GM19324 (cell line): ENCODE measurements at regions not wholly inside any gene's neighbourhood (a gene's known extent, or its start where the extent isn't known, plus 50 kb on each side); places are given as distances from the start of the nearest gene placed in this dataset.
"Not testable (repeated sequence)": the region's sequence is repeated elsewhere in the genome, so short reads cannot be mapped to it uniquely, and the experiment has no call there.

Experiments used
- ATAC-seq: cut with Tn5 transposase; IDR thresholded peaks from one replicate; pipeline ENCODE4 v1.9.1; 2021; ENCODE audit warnings: mild to moderate bottlenecking, moderate library complexity; ENCODE audit not compliant: unreplicated experiment, low FRiP score

DNA sequence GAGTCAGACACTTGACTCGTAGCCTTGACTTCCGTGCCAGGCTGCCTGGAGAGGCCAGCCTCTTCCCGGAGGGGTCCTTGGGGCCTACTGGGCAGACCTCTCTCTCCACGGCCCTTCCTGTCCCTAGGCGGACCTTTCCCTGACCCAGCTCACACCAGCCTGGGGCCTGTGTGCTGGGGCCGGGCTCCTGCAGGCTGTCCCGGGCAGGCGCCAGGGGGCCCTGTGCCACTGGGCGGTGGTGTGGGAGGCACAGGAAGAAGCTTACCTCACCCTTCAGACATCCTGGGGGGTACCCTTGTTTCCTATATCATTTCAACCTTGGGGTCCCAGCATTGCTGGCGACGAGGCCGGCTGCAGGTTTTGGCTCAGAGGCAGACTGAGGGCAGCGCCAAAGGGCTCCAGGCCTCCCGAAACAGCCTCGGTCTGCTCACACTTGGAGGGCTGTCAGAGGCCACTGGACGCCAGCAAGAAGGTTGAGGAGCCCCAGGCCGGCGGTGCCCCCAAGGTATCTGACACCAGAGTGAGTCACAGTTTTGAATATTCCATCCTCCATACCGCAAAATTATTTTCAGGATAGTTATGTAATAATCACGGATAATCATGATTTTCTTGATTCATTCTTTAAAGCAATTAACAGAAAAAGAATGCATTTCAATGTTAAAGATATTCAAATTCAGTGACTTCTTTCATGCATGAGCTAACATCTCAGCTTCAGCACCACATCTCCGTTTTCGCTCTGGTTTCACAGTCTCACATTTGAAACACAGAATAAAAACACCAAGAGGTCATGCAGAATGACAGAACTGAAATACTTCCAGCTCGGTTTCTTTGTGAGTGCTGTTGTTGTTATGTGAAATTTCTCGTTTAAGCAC lies 3967.6 kb upstream of the TPTE start:
- not testable (repeated sequence) for ATAC-seq

DNA sequence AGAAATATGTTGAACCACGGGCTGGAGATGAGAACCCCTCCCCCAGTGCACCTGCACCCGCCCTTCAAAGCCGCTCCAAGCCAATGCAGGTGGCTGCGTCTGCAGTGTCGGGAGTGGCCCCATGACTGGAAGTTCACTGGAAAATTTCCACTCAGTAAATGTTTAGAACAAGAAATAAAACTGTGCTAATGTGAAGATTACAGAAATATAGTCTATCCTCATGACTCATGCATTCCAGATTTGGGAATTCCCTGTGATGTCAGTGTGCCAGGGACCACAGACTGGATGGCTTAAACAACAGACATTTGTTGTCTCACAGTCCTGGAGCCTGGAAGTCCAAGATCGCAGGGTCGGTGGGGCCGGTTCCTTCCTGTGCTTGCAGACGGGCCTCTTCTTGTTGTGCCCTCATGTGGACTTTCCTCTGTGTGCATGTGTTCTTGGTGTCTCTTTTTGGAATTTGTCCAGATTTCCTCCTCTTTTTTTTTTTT lies 3967.0 kb upstream of the TPTE start:
- ATAC-seq, result not testable (repeated sequence)

DNA sequence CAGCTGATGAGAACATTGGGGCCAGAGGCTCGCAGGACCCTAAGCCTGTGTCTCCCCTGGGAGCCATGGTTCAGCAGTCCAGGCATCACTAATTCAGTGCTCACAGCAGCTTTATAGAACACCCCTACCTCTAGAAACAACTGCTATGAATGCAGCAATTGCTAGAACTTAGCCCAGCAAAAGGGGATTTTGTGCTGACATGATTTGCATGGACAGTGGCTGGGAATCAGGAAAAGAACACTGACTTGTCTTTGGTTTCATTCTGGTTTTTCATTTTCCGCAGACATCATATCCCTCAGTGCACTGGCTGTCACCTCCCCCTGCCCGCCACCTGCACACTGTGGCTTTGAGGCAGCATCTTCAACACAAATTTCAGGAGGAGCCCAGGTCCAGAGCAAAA lies 3964.9 kb upstream of the TPTE start:
- ATAC-seq, result not testable (repeated sequence)

DNA sequence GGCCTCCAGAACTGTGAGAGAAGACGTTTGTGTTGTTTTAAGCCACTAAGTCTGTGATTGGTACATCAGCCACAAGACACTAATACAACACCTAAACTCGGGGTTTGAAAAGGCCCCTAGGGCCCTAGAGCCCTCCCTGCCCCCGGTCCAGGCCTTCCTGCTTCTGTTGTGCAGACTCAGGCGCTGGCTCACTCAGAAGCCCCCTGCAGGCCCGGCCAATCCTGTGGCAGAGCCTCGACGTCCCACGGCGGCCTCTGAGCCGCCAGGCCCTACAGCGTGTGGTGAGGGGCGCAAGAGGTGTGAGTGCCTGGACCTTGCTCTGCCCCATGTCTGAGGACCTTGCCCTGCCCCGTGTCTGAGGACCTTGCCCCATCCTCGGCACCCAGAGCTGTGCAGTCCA lies 3964.0 kb upstream of the TPTE start:
- not testable (repeated sequence) for ATAC-seq

DNA sequence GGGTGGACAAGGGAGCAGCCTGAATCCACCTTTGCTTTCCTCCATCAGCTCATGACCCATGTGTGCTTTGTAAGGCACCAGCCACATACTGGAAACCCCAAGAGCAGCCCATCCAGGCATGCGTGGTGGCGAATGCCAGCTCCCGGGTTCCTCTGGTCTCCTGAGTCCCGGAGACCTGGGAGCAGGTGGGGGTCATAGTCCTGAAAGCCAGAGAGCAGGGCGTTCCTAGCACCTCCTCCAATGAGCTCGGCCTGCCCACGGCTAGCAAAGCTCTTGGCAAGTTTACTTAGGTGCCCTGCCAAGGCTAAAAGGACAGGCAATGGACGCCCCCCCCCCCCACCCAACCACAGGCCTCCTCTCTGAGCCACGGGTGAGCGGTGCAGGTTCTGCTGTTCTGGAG lies 3960.2 kb upstream of the TPTE start:
- not testable (repeated sequence) for ATAC-seq

DNA sequence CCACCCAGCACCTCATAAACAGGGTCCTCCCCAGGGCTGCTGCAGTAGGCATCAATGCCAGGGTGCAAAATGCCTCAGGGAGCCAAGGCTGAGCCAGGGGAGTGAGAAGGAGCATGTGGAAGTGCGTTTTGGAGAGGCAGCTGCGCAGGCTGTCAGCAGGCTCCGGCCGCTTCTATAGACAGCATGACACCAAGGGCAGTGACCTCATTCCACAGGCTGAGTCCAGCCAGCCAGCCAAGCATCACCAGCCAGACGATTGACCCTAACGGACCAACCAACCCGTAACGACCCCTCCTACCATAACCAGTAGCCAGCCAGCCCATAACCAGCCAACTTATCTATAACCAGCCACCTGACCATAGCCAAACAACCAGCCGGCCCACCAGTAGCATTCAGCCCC lies 3959.8 kb upstream of the TPTE start:
- ATAC-seq, result not testable (repeated sequence)

DNA sequence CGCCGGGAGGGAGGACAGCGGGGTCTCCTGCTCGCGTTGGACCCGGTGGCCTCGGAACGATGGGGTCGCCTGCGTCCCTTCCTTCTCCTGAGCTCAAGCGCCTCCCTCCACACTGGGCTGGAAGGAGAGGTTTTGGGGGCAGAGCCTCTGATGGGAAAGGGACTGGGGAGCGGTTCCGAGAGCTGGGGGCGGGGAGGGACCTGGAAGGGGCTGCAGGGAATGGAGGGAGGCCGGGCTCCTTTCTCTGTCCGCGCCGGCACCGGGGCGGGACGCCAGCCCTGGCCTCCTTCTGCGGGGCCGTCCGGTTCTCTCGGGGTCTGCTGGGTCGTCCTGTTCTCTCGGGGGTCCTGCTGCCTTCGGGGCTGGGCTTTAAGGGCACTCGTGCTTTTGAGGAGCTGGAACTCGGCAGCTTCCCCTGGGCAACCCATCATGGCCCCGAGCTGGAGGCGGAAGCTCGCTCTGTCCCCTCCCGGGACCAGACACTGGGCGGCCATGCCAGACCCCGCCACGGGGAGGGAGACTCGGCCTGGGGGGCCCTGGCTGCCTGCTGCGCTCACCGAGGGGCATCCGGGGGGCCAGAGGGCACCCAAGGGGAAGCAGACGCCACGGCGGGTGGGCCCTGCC lies 3956.7 kb upstream of the TPTE start:
- not testable (repeated sequence) for ATAC-seq

DNA sequence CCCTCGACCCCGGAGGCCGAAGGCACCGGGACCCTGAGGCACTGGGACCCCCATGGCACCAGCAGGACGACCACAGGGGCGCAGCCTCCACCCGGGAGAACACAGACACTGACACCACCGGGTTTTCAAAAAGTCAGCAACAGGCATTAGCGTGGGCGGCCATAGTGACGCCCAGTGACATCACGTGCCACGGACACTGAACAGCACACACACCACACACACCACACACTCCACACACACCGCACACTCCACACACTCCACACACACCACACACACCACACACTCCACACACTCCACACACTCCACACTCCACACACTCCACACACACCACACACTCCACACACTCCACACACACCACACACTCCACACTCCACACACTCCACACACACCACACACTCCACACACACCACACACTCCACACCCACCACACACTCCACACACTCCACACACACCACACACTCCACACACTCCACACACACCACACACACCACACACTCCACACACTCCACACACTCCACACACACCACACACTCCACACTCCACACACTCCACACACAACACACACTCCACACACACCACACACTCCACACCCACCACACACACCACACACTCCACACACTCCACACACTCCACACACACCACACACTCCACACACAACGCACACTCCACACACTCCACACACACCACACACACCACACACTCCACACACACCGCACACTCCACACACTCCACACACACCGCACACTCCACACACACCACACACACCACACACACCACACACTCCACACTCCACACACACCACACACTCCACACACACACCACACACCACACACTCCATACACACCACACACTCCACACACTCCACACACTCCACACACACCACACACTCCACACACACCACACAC lies 3955.9 kb upstream of the TPTE start:
- not testable (repeated sequence) for ATAC-seq

DNA sequence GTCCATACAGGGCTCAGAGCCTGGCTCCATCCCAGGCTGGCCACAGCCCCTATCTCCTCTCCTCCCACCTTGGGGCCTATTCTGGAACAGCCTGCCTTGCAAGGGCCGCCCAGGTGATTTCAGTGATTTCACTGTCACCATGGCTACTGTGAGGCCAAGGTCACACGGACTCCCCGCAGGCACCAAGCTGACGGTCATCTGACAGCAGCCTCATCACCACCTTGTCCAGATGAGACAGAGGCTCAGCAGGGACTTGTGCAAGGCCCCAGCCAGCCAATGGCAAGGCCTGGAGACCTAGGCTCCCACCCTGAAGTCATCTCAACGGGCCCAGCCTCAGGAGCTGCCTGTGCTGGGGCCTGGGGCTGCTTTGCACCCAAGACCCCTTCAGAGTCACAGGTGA lies 3953.8 kb upstream of the TPTE start:
- not testable (repeated sequence) for ATAC-seq

DNA sequence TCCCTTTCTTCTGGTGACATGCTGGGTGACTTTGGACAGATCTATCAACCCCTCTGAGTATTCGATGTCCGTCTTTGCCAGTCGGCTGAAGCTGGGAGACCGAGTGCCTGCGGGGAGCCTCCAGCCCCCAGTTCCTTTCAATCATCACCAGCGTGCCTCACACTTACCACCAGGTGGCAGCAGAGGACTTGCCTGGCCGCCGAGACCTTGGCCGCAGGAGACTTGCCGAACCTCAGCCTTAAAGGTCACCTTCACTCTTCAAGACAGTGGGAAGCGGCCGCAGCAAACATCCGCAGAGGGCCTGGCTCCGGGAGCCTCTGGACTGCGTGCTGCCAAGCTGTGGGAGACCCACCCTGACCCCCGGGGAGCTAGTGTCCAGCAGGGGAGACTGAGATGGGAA lies 3952.2 kb upstream of the TPTE start:
- peak; percentile 60 for ATAC-seq

DNA sequence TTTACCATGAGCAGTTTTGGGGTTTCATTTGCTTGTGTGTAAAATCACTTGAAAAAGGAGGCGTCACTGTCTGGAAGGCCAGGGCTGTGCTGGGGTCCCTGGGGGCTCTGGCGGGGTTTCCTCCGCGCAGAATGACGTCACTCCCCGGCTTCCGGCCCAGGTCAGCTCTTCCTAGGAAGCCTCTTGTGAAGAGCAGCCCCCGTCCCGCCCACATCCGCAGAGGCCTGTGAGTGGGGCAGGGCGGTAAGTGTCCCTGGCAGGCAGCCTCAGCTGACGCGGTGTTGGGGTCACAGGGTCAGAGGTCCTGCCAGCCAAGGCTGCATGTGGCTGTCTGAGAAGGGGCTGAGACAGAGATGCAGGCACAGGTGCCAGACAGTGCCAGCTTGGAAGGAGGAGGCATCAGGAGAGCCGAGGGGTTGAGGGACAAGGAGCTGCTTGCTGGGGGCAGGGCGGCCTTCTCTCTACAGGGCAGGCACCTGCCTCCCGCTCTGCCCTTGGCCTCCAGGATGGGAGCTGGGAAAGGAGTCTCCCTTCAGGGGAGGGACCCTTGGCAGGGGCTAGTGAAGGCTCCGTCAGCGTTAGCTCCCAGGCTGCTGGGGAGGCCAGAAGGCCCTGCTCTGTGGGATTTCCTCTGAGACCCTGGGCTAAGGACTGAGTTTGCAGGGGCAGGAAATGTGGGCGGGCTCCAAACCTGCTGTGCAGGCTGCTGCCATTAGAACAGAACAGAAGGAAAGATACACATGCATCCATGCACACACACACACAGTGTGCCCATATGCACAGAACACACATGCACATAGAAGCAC lies 3951.6 kb upstream of the TPTE start:
- ATAC-seq, result peak; percentile 74

DNA sequence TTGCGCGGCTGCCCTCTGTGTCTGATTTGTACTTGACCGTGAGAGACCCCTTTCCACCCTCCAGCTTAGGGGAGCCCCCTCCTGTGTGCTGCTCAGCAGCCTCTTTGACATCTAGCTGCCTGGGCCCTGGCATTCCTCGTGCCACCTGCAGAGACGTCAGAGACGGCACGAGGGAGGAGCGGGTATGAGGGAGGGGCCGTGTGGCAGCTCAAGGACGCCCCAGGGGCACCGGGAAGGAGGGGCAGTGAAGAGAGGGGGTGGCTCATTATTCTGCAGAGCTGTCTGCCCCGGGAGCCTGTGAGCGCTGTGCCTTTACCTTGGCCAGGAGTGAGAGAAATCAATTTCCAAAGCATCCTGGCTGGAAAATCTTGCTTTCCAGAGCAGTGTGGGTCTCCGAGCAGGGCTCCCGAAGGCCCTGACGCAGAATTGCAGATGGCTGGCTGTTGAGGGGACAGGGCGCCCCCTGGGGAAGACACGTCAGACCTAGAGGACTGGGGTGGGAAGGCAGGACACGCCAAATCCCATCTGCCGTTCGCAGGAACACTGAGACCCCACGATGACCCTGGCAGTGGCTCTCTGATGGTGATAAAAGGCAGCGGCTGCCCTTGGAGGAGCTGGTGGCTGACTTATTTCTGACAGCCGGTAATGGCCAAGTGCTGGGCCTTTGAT lies 3950.5 kb upstream of the TPTE start:
- ATAC-seq, result not testable (repeated sequence)

DNA sequence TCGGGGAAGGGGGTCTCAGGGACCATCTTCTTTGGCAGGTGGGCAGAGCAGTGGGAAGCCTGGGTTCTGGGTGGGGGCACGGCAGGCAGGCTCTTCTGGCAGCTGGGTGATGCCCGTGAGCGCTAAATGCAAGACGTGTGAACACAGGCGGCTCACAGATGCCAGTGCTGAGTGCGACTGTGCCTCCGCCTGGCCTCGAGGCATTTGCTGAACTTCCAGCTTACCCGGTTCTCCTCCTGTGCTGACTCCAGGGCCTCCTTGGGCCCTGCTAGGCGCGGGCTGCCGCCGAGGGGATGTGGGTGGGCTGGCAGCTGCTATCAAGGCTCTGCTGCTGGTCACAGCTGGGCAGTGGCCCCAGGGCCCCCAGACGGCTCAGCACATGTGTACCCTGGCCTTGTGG lies 3947.8 kb upstream of the TPTE start:
- ATAC-seq, result not testable (repeated sequence)

DNA sequence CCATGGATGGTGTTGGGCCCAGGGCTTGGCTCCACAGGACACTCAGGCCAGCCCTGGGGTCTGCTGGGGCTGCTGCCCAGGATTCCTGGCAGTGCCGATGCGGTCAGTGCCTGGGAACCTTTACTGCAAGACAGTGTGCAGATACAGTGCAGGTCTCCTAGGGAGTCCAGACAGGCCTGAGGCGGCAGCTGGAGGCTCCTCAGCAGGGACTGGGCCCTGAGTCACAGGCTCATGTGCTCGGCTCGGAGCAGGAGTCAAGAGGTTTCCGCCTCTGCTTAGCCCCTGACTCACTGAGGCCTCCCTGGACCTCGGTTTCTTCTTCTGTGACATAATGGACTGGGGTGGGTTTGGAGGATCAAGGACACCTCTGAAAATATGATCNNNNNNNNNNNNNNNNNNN lies 3941.6 kb upstream of the TPTE start:
- ATAC-seq, result not testable (repeated sequence)
